ENCODE measurements at regions not wholly inside any gene's neighbourhood (a gene's known extent, or its start where the extent isn't known, plus 50 kb on each side); places are given as distances from the start of the nearest gene placed in this dataset.
A peak's percentile ranks its signal among the peaks of the same experiment; 100 is the strongest.

DNA sequence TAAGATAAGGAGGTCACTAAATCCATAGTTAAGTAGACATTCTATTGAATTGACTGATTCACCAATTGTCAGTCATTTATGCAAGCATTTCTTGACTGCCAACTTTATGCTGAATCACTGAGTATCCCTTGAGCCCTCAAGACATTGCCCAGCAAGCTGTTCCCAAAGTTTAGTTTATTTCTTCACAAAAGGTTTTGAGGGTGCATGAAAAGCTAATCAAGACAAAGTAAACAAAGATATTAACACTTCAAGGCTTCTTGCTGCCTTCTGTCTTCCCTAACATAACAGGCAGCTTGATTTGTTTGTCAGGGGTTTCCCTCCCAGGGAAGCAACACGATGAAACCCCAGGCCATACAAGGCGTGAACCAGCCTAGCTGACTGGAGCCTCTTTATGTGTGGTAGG, 374.4 kb downstream of the SPRY2 start:
- H3K27ac Mint-ChIP-seq: no peak overlapping the region
- H3K9me3 Mint-ChIP-seq: peaks cover 30% of the 10 kb centered on the region
- H3K4me1 Mint-ChIP-seq: no peaks in the 10 kb centered on the region
- peaks cover 4% of the 10 kb centered on the region for H3K36me3 Mint-ChIP-seq (ENCODE audit: low read depth)
- TF ChIP-seq, protein P1, sequence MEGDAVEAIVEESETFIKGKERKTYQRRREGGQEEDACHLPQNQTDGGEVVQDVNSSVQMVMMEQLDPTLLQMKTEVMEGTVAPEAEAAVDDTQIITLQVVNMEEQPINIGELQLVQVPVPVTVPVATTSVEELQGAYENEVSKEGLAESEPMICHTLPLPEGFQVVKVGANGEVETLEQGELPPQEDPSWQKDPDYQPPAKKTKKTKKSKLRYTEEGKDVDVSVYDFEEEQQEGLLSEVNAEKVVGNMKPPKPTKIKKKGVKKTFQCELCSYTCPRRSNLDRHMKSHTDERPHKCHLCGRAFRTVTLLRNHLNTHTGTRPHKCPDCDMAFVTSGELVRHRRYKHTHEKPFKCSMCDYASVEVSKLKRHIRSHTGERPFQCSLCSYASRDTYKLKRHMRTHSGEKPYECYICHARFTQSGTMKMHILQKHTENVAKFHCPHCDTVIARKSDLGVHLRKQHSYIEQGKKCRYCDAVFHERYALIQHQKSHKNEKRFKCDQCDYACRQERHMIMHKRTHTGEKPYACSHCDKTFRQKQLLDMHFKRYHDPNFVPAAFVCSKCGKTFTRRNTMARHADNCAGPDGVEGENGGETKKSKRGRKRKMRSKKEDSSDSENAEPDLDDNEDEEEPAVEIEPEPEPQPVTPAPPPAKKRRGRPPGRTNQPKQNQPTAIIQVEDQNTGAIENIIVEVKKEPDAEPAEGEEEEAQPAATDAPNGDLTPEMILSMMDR (IDR thresholded peaks at IDR 0.05; ENCODE audit: unreplicated experiment in 3 of 3): no peak
- H3K27me3 Mint-ChIP-seq (ENCODE audit: low read depth): no peaks in the 10 kb centered on the region
- no peak overlapping the region for H3K4me3 Mint-ChIP-seq

DNA sequence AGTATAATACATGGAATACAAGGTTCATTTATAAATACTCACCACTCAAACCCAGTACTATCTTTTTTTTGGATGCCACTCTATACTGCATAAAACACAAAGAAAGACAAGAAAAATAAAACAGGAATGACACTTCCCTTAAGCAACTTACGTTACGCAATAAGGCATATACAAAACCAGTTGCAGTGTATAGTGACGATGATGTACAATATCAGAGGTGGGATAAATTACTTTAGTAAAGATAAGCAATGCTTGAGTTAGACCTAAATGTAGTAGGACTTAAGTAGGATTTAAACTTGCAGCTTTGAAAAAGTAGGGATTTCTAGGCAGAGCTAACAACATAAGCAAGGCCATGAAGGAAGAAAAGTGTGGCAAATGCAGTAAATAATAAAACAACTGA, 374.9 kb downstream of the SPRY2 start:
- no peak overlapping the region for H3K4me3 Mint-ChIP-seq
- peaks cover 31% of the 10 kb centered on the region for H3K9me3 Mint-ChIP-seq
- TF ChIP-seq, protein P1 (IDR thresholded peaks at IDR 0.05; ENCODE audit: unreplicated experiment in 3 of 3): no peak
- peaks cover 4% of the 10 kb centered on the region for H3K36me3 Mint-ChIP-seq (ENCODE audit: low read depth)
- no peaks in the 10 kb centered on the region for H3K4me1 Mint-ChIP-seq
- no peak overlapping the region for H3K27ac Mint-ChIP-seq
- no peaks in the 10 kb centered on the region for H3K27me3 Mint-ChIP-seq (ENCODE audit: low read depth)

DNA sequence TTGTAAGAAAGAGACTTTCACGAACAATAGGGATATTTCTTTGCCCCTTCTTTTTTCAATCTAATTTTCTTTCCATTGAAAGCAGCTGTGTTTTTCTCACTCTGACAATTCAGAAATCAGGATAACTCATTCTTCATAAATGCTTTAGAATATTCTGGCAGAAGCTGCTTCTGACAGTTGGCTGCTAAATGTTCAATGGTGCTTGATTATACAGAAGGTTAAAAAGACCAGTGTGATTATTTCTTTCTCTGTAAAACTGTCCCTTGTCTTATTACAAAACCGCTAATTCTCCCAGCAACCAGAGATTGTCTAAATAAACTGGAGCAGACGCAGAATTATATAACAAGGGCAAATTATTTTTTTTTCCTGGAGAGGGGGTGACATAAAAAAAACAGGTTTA, 394.4 kb downstream of the SPRY2 start:
- Mint-ChIP-seq H3K9me3 (peaks cover 7% of the 10 kb centered on the region), H3K4me1 (no peaks in the 10 kb centered on the region), H3K27ac (no peak overlapping the region), H3K4me3 (no peak overlapping the region), H3K36me3 (ENCODE audit: low read depth) (no peaks in the 10 kb centered on the region), H3K27me3 (ENCODE audit: low read depth) (no peaks in the 10 kb centered on the region)
- TF ChIP-seq, protein P1 (IDR thresholded peaks at IDR 0.05; ENCODE audit: unreplicated experiment in 3 of 3): no peak

DNA sequence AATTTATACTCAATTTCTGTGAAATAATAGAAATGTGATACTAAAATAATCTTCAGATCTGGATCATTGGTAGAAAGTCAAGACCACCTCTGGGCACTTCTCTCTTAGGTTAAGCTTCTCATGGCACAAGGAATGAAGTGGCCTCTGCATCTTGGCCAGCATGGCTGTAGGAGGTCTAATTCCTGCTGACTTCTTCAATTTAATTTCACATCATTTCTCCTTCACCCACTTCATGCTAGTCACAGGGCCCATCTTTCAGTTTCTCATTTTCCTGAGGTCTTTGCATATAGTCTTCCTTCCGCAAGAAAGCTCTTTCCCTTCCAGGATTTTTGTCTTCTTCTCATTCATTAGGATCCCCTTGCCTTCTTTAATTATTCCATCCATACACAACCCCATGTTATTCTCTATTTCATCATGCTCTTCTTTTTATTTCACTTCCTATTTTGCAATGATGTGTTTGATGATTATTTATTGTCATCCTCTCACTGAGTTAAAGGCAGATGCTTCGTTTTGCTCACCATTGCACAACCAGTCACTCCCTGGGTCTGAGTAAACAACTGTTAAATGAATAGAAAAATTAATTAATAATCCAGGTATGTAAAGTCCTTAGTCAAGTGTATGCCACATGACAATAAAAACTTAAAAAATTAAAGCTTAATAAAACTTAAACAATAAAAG, 397.4 kb downstream of the SPRY2 start:
- H3K4me1 Mint-ChIP-seq: no peaks in the 10 kb centered on the region

DNA sequence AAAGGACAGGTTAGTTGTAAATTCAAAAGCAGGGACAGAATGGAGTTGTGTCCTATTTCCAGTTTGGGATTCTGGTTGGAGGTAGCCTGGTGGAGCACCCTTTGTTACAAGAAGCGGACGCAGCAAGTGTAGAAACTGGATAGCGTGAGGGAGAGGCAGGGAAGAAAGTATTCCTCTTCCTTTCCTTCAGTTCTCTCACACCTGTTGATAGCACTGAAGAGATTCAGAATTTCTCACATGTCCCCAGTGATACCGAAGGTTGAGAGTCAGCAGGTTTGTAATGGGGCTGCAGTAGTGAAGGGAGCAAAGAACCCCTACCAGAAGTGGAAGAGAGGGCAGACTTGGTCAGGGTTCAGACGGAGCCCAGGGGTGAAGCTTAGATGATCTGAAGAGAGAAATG, 399.2 kb downstream of the SPRY2 start:
- Mint-ChIP-seq H3K4me1 (peaks cover 3% of the 10 kb centered on the region), H3K4me3 (no peak overlapping the region), H3K9me3 (no peaks in the 10 kb centered on the region), H3K27ac (no peak overlapping the region), H3K27me3 (ENCODE audit: low read depth) (no peaks in the 10 kb centered on the region), H3K36me3 (ENCODE audit: low read depth) (no peaks in the 10 kb centered on the region)
- TF ChIP-seq, protein P1 (IDR thresholded peaks at IDR 0.05; ENCODE audit: unreplicated experiment in 3 of 3): no peak

More for the DNA sequence above, 397.4 kb downstream of the SPRY2 start:
- TF ChIP-seq, protein P1 (IDR thresholded peaks at IDR 0.05; ENCODE audit: unreplicated experiment in 3 of 3): no peak
- Mint-ChIP-seq H3K4me3 (no peak overlapping the region), H3K9me3 (peaks cover 2% of the 10 kb centered on the region), H3K27ac (no peak overlapping the region), H3K36me3 (ENCODE audit: low read depth) (no peaks in the 10 kb centered on the region), H3K27me3 (ENCODE audit: low read depth) (no peaks in the 10 kb centered on the region)

DNA sequence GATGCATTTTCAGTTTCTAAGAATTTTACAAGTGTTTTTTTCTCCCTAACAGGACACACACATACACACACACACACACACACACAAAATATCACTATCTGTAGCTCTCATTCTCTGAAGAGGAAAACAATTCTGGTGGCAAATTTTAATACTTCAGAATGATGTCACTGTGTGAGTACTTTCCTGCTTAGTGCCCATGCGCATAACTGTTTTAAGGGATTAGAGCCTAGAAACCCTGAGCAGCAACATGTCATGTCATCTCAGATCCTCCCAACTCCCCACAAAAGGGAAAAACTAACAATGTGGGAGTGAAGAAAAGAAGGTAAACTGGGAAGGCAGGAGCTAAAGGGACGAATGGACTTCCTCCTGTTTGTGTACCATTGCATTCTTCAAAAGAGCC, 401.2 kb downstream of the SPRY2 start:
- H3K27me3 Mint-ChIP-seq (ENCODE audit: low read depth): no peaks in the 10 kb centered on the region
- TF ChIP-seq, protein P1 (IDR thresholded peaks at IDR 0.05; ENCODE audit: unreplicated experiment in 3 of 3): no peak
- no peaks in the 10 kb centered on the region for H3K36me3 Mint-ChIP-seq (ENCODE audit: low read depth)
- H3K9me3 Mint-ChIP-seq: no peaks in the 10 kb centered on the region
- H3K27ac Mint-ChIP-seq: peak overlapping the region in 1 of 3 experiments; percentile 23
- H3K4me3 Mint-ChIP-seq: no peak overlapping the region
- H3K4me1 Mint-ChIP-seq: peaks cover 11% of the 10 kb centered on the region

All from nephron (organoid).